HG03432 (cell line): ENCODE measurements at regions not wholly inside any gene's neighbourhood (a gene's known extent, or its start where the extent isn't known, plus 50 kb on each side); places are given as distances from the start of the nearest gene placed in this dataset.

ENCODE experiments used
- ATAC-seq: cut with Tn5 transposase; IDR thresholded peaks from one replicate; pipeline ENCODE4 v1.9.1; 2021; ENCODE audit warnings: mild to moderate bottlenecking, moderate library complexity; ENCODE audit not compliant: unreplicated experiment

DNA sequence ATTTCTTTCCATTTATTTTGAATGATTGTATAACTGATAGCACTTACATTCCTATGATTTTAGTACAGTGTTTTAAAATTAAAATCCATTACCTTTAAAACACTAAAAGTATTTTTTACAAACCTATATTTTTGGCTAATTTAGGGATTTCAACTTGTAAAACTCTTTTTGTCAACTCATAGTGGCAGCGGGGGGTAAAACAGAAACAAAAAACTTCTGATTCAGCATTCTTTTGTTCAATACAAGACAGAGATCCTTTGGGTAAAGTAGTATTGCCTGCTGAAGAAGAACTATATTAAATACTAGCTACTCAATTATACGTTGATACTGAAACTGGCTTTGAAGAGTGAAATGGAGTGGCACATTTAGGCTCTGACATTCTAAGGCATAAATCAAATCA lies 437.4 kb upstream of the CDH19 start:
- no peak for ATAC-seq

DNA sequence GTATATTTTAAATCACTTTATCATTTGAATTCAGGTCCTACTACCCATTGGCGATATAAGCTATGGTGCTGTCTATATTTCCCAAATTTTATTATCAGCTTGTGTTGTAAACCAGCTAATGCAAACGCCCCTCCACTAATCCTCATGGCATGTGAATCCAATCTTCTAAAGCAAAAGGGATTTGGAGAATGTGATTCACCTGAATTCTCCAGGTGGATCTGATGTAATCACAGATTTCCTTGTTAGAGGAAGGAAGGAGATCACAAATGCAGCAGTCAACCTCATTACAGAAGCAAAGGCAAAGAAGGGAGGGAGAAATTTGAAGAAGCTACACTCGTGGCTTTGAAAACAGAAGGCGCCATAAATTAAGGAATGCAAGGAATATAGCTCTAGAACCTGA lies 431.1 kb upstream of the CDH19 start:
- no peak for ATAC-seq

DNA sequence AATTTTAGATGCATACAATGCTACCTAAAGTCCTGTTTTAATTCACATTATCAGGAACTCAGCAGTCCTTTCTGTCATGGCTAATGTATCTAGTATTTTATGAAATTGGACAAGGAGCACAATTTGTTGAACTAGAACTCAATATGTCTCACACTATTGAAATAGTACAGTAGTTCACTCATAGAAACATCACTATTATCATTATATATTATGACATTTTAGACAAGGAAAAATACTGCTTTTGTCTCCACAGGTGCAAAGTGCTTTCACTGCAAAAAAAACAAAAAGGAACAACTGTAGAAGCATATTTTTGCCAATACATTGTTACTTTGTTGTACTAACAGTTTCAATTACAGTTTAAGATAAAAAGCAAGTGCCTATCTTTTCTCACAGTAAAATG lies 419.2 kb upstream of the CDH19 start:
- no peak for ATAC-seq

DNA sequence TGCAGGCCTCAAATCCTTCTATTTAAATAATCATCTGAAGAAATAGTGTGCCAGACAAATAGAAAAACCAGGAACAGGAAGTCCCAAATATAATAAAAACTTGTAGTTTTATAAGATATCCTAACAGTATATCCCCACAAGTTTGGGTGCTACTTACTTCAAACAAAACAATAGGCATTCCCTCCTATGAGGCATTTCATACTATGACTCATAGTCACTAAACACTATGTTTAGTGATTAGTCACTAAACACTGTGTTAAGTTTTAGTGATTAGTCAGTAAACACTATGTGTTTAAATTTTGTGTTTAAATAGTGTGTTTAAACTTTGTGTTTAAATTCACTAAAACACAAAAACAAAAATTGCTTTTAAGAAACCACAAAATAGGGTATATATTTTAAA lies 407.0 kb upstream of the CDH19 start:
- ATAC-seq = no peak

DNA sequence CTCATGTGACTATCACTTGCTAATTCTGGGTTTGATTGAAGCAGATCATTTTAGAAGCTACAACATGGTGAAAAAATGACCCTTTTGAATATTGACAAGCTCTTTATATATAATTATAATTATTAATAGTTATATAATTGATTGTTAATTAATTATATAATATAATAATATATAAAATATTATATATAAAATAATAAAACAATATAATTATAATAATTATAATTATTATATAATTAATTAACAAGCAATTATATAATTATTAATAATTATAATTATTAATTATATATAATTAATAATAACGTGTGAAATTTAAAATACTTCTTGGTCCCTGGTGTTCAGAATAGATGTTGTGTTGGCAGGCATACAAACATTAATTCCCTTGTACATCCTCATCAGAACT lies 404.1 kb upstream of the CDH19 start:
- ATAC-seq = no peak

DNA sequence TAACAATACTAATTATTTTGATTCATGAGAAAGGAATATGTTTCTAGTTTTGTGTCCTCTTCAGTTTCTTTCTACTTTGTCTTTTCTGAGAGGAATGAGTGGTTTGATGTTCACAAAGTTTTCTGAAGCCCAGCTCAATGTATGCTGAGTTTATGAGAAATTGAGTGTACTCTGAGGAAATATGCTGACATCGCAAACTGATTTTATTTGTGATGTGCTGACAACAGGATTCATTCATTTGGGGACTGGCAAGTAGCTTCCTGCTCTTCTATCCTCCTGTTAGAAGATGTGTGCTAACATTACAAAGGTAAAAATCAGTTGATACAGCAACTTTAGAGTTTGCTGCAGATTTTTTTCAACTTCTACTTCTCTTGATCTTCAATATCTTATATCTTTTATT lies 403.2 kb upstream of the CDH19 start:
- ATAC-seq = no peak

DNA sequence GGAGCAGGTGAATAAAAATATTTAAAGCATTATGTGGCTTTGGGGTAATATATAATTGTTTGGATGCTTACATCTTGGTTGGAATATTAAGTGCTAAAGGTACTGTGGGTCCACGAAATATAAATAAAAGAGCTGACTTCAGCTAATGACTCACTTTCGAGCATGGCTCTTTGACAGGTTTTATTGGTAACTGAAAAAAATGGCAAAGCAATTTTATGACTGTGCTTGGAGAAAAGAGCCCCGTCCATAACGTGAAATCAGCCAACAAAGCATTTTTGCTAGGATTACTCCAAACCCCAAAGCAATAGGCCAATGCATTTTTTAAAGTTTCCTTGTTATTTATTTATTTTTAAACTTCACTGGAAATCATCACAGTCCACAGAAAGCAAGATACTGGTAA lies 397.2 kb upstream of the CDH19 start:
- no peak for ATAC-seq

- no peak for ATAC-seq
Measured at GRCh38 chr18:66999003-66999402, 395.1 kb upstream of the CDH19 start.

DNA sequence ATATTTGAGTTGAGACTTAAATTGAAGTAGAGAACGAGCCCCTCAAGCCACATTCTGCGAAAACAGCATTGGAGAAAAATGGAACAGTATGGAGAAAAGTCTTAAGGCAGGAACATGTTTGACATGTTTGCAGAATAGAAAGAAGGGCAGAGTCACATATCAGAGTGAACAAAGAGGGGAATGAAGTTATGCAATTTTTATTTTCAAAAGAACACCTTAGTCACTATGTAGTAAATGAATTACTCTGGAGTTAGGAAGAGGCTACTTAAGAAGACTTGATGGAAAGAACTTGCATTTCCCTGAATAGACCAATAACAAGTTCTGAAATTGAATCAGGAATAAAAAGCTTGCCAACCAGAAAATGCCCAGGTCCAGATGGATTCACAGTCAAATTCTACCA lies 391.4 kb upstream of the CDH19 start:
- no peak for ATAC-seq

DNA sequence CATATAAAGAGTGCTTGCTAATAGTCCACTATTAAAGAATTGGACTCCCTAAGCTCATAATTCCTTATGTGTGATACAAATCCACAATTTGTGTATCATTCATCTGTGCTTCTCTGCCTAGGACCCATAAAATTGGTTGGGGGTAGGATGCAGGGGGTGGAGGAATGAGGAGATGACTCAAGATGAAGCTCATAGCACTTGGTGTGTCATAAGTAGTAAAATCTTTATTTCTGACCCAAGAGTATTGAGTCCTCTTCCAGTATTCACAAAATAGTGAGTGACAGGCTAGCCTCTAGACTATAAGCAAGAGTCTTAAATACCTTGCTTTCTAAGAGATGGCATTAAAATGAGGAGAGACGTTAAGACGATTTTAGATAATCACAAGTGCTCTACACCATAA lies 390.9 kb upstream of the CDH19 start:
- ATAC-seq = no peak

- ATAC-seq = no peak
Measured at GRCh38 chr18:66993492-66993891, 389.6 kb upstream of the CDH19 start.

DNA sequence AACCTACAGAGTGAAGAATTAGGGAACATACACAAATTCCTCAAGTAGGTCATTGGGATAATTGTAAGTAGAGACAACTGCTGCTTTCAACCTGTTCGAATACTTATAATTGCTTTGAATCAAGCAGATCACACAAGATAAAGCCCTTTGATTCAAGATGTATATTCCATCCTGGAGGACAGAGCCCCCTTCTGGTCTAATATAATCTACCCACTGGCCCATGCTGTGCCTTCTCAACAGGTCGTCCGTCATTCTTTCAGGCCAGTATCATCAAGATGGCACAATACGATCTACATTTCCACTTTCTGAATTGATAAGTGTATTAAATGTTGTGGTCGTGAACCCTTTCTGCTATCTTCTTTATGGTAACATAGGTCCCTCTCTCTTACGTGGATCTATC lies 387.0 kb upstream of the CDH19 start:
- ATAC-seq = no peak

DNA sequence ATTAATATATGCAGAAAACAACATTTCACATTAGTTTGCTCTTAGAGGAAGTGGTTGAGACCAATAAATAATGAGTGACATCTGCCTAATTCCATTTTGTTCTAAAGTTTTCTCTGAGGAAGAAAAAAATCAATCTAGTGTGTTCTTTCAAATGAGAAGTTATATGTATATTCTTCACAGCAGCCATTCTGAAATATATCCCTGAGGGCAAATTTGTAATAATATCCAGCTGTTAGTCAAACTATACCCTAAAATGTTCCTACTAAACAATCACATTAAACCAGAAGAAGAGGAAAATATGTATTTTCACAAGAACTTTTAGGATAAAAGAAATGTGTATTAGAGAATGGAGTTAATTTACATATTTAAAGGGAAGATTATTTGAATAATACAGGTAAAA lies 375.1 kb upstream of the CDH19 start:
- no peak for ATAC-seq

DNA sequence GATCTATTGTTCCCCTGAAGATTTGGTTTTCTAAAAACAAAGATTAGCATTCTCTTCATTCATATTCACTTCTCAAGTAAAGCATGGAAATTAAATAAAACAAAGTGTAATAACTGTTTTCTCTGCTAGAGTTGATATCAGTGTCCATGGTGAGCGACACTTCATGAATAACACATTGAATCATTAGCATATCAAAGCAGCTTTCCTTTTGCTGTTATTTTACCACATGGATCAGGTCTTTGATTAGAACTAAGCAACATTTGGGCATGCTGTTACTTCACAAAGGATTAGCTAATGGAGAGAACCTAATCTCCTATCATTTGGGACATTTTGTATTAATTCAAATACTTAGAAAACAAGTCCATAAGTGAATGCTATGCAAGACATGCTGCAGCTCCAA lies 368.8 kb upstream of the CDH19 start:
- ATAC-seq = no peak

GRCh38 chr18:66971960-66972359 lies 368.1 kb upstream of the CDH19 start:
- no peak for ATAC-seq

GRCh38 chr18:66966171-66966570 lies 362.3 kb upstream of the CDH19 start:
- no peak for ATAC-seq

GRCh38 chr18:66958309-66958708 lies 354.4 kb upstream of the CDH19 start:
- ATAC-seq = no peak

- no peak for ATAC-seq
Measured at GRCh38 chr18:66951750-66952149, 347.9 kb upstream of the CDH19 start.

GRCh38 chr18:66949419-66949818 lies 345.5 kb upstream of the CDH19 start:
- no peak for ATAC-seq

GRCh38 chr18:66937546-66937945 lies 333.7 kb upstream of the CDH19 start:
- no peak for ATAC-seq

DNA sequence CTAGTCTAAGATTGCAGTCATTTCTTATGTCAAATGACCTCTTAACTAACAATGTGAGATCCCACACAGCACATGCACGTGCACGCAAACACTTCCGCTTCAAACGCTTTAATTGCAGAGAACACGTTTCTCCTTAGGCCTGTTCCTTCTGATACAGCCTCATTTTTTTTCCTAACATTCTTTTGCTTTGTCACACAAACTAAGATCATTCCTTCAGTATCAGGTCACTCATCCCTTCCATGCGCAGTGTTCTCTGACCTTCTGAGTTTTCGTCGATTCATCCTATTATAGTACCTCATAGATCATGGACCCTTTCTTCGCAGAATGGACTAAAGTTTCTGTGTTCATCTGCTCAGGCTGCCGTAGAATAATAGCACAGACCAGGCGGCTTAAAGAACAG lies 327.1 kb upstream of the CDH19 start:
- ATAC-seq = no peak

GRCh38 chr18:66916834-66917233 lies 312.9 kb upstream of the CDH19 start:
- ATAC-seq = no peak

DNA sequence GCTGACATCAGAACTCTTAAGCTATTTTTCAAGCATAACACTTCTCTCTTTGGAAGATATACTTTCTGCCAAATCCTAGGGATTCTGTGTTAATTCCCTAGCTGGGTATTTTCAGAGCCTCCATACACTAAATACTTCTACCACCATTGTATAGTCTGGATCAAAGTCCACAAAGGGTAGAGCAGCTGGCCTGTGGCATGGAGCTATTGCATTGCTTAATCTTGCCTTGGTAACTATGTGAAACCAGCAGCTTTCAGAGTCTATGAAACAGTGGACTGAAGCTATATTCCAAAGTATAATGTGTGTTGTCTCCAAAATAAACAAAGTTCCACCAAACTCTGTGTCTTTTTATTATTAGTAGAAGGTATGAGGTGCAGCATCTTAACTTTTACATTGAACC lies 296.9 kb upstream of the CDH19 start:
- no peak for ATAC-seq

DNA sequence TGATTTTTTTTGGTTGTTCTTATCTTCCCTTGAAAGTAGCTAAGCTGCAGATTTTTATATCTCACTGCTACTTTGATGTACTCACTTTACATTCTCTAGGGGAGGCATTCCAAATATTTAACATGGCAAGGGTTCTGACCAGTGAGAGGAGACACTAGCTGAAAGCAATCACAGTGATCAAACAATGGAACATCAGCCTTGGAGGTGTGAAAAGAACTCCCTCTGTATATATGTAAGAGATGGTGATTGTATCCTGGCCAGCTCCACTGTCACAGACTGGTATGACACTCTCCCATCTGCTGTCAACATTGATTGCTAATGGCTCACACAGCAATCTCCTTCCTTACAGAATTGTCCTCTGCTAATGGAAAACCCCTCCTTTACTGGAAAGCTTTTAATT lies 291.7 kb upstream of the CDH19 start:
- ATAC-seq = no peak
